ENCODE measurements at regions not wholly inside any gene's neighbourhood (a gene's known extent, or its start where the extent isn't known, plus 50 kb on each side); places are given as distances from the start of the nearest gene placed in this dataset.
"Not testable (repeated sequence)": the region's sequence is repeated elsewhere in the genome, so short reads cannot be mapped to it uniquely, and the experiment has no call there.

DNA sequence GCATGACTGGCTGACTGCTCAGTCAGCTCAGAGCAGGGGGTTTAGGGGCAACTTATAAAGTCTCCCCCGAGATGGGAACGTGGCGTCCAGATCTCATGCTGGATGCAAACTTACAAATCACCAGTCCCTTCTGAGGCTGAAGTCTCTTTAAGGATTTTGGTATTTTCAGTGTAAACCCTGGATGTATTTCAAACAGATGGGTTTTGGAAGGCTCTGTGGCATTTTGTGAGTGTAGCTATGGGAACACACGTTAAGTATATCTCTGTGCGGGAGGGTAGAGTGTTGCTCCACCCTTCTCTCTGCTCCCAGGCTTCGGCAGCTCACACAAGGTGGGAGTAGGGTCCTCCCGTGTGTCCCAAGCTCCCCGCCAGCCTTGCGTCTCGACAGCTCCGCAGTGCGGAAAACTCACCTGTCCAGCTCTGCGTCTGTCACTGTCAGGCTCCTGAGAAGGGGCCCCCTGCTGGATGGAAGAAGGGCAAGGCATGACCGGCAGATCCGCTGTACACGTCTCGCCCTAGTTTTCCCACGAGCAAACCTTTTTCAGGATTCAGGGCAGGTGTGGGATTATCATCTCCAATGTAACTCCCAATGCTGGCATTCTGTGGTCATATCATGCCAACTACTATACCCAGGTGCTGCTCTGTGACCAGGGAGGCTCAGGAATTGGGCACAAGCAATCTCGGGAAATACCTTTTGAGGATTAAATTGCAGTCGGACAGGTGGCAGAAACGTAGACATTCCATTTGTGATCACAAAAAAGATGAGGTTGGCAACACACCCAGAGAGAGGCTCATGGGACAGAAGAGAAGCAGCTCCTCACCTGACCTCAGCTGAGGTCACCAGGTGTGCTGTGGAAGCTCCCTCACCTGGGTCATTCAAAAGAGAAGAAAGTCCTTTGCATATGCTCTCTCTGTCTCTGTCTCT, 313.9 kb upstream of the B3GAT1 start:
- no peaks in the 10 kb centered on the region for H3K9me3 ChIP-seq
- DNase-seq = no peak
- no peak overlapping the region for H3K27ac ChIP-seq
- peaks cover 0 to 4% (median 0%) of the 10 kb centered on the region in 3 donors for H3K27me3 ChIP-seq
- H3K36me3 ChIP-seq = no peaks in the 10 kb centered on the region
- intact Hi-C loops (cut with DNase I) = no loop called here
- H3K4me3 ChIP-seq = no peak overlapping the region
- peaks cover 0 to 16% (median 8%) of the 10 kb centered on the region in 4 donors for H3K4me1 ChIP-seq
- TF ChIP-seq EP300 (IDR thresholded peaks at IDR 0.05) = no peak
- TF ChIP-seq POLR2AphosphoS5 (IDR thresholded peaks at IDR 0.05) = no peak
- TF ChIP-seq, protein P1, sequence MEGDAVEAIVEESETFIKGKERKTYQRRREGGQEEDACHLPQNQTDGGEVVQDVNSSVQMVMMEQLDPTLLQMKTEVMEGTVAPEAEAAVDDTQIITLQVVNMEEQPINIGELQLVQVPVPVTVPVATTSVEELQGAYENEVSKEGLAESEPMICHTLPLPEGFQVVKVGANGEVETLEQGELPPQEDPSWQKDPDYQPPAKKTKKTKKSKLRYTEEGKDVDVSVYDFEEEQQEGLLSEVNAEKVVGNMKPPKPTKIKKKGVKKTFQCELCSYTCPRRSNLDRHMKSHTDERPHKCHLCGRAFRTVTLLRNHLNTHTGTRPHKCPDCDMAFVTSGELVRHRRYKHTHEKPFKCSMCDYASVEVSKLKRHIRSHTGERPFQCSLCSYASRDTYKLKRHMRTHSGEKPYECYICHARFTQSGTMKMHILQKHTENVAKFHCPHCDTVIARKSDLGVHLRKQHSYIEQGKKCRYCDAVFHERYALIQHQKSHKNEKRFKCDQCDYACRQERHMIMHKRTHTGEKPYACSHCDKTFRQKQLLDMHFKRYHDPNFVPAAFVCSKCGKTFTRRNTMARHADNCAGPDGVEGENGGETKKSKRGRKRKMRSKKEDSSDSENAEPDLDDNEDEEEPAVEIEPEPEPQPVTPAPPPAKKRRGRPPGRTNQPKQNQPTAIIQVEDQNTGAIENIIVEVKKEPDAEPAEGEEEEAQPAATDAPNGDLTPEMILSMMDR (IDR thresholded peaks at IDR 0.05) = no peak
- TF ChIP-seq POLR2A (IDR thresholded peaks at IDR 0.05) = no peak
- WGBS, 2 donors = 28 to 64% methylated on average over 21 of the region's 21 CpGs

DNA sequence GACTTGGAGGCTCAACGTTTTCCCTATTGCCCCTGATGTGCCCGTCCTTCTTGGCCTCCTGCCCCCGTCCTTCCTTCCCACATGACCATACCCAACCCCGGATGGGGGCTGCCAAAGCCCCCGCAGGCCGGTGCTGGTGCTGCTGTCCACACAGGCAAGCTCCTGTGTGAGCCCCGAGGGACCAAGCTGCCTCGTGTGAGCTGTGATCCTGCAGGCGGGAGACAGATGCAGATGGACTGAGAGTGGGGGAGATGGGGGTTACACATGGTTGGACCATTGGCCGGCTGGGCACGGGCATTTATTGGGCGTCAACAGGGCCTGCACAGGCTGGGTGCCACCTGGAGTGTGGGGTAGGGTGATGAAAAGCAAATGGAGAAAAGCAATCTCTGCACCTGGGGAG, 313.2 kb upstream of the B3GAT1 start:
- Histone ChIP-seq H3K27ac (no peak overlapping the region), H3K36me3 (no peaks in the 10 kb centered on the region), H3K4me1 (peaks cover 0 to 12% (median 3%) of the 10 kb centered on the region in 4 donors), H3K27me3 (peaks cover 0 to 4% (median 0%) of the 10 kb centered on the region in 3 donors), H3K9me3 (no peaks in the 10 kb centered on the region), H3K4me3 (no peak overlapping the region)
- TF ChIP-seq POLR2A (IDR thresholded peaks at IDR 0.05) (no peak), POLR2AphosphoS5 (IDR thresholded peaks at IDR 0.05) (no peak), EP300 (IDR thresholded peaks at IDR 0.05) (no peak)
- TF ChIP-seq, protein P1 (IDR thresholded peaks at IDR 0.05) = no peak
- DNase-seq = no peak
- 76 to 82% methylated on average over 12 of the region's 12 CpGs for WGBS, 2 donors
- intact Hi-C loops (cut with DNase I) = no loop called here

DNA sequence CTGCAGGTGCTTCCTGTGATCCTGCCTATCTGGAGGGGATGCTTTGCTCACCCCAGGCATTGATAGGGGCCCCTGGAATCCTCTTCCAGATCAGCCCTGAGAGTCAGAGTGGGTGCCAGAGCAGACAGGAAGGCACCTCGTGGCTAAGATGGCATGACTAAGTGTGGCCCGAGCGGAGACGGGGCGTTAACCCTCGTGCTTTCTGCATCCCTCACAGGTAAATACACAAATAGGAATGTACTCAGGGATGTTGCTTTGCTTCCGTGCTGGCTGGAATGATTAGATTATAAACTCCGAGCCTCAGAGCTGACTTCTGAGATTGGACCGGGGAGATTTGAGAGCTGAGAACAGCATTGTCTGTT, 312.7 kb upstream of the B3GAT1 start:
- Histone ChIP-seq H3K4me1 (peaks cover 0 to 12% (median 3%) of the 10 kb centered on the region in 4 donors), H3K4me3 (no peak overlapping the region), H3K36me3 (no peaks in the 10 kb centered on the region), H3K27ac (no peak overlapping the region), H3K27me3 (peaks cover 0 to 4% (median 0%) of the 10 kb centered on the region in 3 donors), H3K9me3 (no peaks in the 10 kb centered on the region)
- DNase-seq = no peak
- TF ChIP-seq EP300 (IDR thresholded peaks at IDR 0.05) = no peak
- TF ChIP-seq, protein P1 (IDR thresholded peaks at IDR 0.05) = no peak
- intact Hi-C loops (cut with DNase I) = no loop called here
- 67 to 77% methylated on average over 9 of the region's 9 CpGs for WGBS, 2 donors

DNA sequence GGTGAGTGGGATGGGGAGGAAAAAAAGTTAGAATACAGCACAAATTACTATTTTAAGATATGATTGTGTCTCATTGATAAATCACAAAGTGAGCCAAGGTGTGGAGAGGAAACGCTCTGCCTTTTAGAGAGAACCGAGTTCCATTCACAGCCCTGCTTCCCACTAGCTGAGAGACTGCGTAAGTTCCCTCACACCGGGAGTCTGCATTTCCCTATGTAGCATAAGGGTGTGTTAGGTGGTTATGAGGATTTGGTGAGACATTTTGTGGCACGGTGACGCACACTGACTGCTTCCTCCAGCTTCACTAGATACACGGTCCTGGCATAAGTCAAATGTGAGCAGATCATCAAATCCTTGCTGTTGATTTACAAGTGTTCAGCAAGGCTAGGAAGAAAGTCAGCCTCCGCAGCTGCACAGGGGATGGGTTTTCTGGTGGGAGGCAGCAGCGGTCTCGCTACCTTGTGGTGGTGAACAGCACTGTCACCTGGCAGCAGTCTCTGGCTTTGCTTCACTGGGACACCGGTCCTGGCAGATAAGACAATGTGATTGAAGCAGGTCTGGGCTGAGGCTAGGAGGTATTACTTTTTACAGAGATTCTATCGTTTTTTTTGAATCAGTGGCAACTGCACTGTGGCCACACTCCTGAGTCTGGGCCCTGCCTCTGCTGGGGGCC, 312.2 kb upstream of the B3GAT1 start:
- H3K27ac ChIP-seq = no peak overlapping the region
- DNase-seq = no peak
- peaks cover 0 to 12% (median 3%) of the 10 kb centered on the region in 4 donors for H3K4me1 ChIP-seq
- WGBS, 2 donors = 77 to 86% methylated on average over 12 of the region's 12 CpGs
- TF ChIP-seq, protein P1 (IDR thresholded peaks at IDR 0.05) = no peak
- TF ChIP-seq EP300 (IDR thresholded peaks at IDR 0.05) (no peak), POLR2A (IDR thresholded peaks at IDR 0.05) (no peak), POLR2AphosphoS5 (IDR thresholded peaks at IDR 0.05) (no peak)
- H3K4me3 ChIP-seq = no peak overlapping the region
- intact Hi-C loops (cut with DNase I) = no loop called here
- H3K27me3 ChIP-seq = peaks cover 0 to 4% (median 0%) of the 10 kb centered on the region in 3 donors
- no peaks in the 10 kb centered on the region for H3K36me3 ChIP-seq
- H3K9me3 ChIP-seq = no peaks in the 10 kb centered on the region

DNA sequence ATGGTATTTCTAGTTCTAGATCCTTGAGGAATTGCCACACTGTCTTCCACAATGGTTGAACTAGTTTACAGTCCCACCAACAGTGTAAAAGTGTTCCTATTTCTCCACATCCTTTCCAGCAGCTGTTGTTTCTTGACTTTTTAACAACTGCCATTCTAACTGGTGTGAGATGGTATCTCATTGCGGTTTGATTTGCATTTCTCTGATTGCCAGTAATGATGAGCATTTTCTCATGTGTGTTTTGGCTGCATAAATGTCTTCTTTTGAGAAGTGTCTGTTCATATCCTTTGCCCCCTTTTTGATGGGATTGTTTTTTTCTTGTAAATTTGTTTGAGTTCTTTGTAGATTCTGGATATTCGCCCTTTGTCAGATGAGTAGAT, 308.6 kb upstream of the B3GAT1 start:
- H3K36me3 ChIP-seq; H3K27me3 ChIP-seq; H3K27ac ChIP-seq; H3K4me1 ChIP-seq; H3K4me3 ChIP-seq; DNase-seq; H3K9me3 ChIP-seq; intact Hi-C loops (cut with DNase I): not testable (repeated sequence)
- WGBS, 2 donors = 93 to 96% methylated on average over 2 of the region's 2 CpGs

DNA sequence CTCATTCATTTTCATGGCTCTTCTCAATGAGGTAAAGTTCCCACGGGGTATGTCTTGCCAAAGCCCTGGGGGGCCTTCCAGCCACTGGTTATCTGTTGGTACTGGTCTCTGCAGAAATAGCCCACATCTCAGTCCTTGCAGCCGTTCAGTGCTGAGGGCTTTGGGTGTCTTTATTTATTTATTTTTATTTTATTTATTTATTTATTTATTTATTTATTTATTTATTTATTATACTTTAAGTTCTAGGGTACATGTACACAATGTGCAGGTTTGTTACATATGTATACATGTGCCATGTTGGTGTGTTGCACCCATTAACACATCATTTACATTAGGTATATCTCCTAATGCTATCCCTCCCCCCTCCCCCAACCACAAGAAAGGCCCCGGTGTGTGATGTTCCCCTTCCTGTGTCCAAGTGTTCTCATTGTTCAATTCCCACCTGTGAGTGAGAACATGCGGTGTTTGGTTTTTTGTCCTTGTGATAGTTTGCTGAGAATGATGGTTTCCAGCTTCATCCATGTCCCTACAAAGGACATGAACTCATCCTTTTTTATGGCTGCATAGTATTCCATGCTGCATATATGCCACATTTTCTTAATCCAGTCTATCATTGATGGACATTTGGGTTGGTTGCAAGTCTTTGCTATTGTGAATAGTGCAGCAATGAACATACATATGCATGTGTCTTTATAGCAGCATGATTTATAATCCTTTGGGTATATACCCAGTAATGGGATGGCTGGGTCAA, 308.1 kb upstream of the B3GAT1 start:
- intact Hi-C loops (cut with DNase I); H3K9me3 ChIP-seq: not testable (repeated sequence)
- 87 to 92% methylated on average over 3 to 4 of the region's 4 CpGs for WGBS, 2 donors

More for the DNA sequence above, 308.1 kb upstream of the B3GAT1 start:
- not testable (repeated sequence) for H3K4me3 ChIP-seq, H3K27me3 ChIP-seq, H3K36me3 ChIP-seq, H3K4me1 ChIP-seq, DNase-seq, H3K27ac ChIP-seq

Measured in sigmoid colon (tissue), 6 donors.